GM12878 (cell line): ENCODE measurements at regions not wholly inside any gene's neighbourhood (a gene's known extent, or its start where the extent isn't known, plus 50 kb on each side); places are given as distances from the start of the nearest gene placed in this dataset.

Source experiments
- CREB1 ChIP-seq: IDR thresholded peaks from 2 replicates; pipeline ENCODE4 v1.6.1; 2012; ENCODE audit warnings: low read depth, mild to moderate bottlenecking, inconsistent platforms
- EGR1 ChIP-seq, 2 experiments: IDR thresholded peaks; 1 replicate in 1 of 2; 2 replicates in 1 of 2; pipeline ENCODE4 v1.6.1; 2011 to 2012; ENCODE audit warnings: low read depth in 2 of 2, low read length in 2 of 2, borderline replicate concordance in 1 of 2, mild to moderate bottlenecking in 1 of 2, moderate library complexity in 1 of 2
- EZH2 ChIP-seq: IDR thresholded peaks from 2 replicates; pipeline ENCODE4 v1.6.1; 2012; ENCODE audit warnings: low read depth, mild to moderate bottlenecking, control low read depth, inconsistent platforms, low read length, borderline replicate concordance; ENCODE audit not compliant: control insufficient read depth
- HCFC1 ChIP-seq: fragments of 150-350 bp; IDR thresholded peaks from 2 replicates; pipeline ENCODE4 v1.6.1; 2014; ENCODE audit warnings: low read length
- RB1 ChIP-seq: fragments of 450-650 bp; formaldehyde crosslinking; IDR thresholded peaks from 2 replicates; pipeline ENCODE4 v1.6.1; 2017; ENCODE audit warnings: mild to moderate bottlenecking, borderline replicate concordance
- SIN3A ChIP-seq: IDR thresholded peaks from 2 replicates; pipeline ENCODE4 v1.6.1; 2012; ENCODE audit warnings: low read depth, low read length, improper control_type of control experiment
- STAT1 ChIP-seq: fragments of 450-650 bp; conservative IDR thresholded peaks from 2 replicates; pipeline ENCODE4 v1.6.1; 2014; ENCODE audit warnings: antibody characterized with exemption, mild to moderate bottlenecking
- STAT3 ChIP-seq: IDR thresholded peaks from 2 replicates; pipeline ENCODE4 v1.6.1; 2011; ENCODE audit warnings: low read depth, low read length, improper control_type of control experiment
- TBL1XR1 ChIP-seq: IDR thresholded peaks from 2 replicates; pipeline ENCODE4 v1.6.1; 2012; ENCODE audit warnings: low read depth, low read length, improper control_type of control experiment
- TF ChIP-seq, protein P1 (sequence below), 3 experiments: IDR thresholded peaks in 2 of 3; conservative IDR thresholded peaks in 1 of 3; 2 replicates each; pipeline ENCODE4 v1.5.1; 2011; ENCODE audit warnings: low read depth in 3 of 3, low read length in 3 of 3, mild to moderate bottlenecking in 3 of 3, control low read depth in 2 of 3, moderate library complexity in 2 of 3, inconsistent platforms in 1 of 3, mixed read lengths in 1 of 3; ENCODE audit not compliant: control insufficient read depth in 2 of 3, insufficient read depth in 1 of 3; ENCODE audit errors: extremely low read depth in 1 of 3
- TF ChIP-seq, protein P2 (sequence below): fragments of 450-650 bp; IDR thresholded peaks from 2 replicates; pipeline ENCODE4 v1.6.1; 2017; ENCODE audit warnings: mild to moderate bottlenecking, low read depth, inconsistent platforms; ENCODE audit not compliant: poor library complexity, severe bottlenecking

DNA sequence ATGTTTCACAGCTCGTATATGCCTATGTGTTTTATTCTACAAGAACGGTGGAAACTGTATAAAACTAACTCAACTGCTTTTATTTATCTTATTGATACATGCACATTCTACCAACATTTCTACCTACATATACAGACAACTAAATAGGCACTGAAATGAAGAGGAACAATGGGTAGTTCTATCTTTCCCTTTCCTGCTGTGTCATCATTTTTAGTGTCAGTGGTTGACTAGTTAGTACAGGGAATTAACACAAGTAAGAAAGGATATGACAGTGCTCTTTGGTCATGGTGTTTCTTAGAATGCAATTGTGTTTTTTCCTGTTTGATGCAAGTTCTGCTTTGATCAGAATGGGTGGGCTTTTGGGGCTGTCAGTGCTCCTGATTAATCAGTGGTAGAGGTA, 293.8 kb upstream of the CTSO start:
- TF ChIP-seq CREB1: no peak
- TF ChIP-seq TBL1XR1: no peak
- TF ChIP-seq RB1: no peak
- TF ChIP-seq SIN3A: no peak
- no peak for TF ChIP-seq STAT1
- no peak for TF ChIP-seq STAT3
- TF ChIP-seq EZH2: no peak
- TF ChIP-seq, protein P1, sequence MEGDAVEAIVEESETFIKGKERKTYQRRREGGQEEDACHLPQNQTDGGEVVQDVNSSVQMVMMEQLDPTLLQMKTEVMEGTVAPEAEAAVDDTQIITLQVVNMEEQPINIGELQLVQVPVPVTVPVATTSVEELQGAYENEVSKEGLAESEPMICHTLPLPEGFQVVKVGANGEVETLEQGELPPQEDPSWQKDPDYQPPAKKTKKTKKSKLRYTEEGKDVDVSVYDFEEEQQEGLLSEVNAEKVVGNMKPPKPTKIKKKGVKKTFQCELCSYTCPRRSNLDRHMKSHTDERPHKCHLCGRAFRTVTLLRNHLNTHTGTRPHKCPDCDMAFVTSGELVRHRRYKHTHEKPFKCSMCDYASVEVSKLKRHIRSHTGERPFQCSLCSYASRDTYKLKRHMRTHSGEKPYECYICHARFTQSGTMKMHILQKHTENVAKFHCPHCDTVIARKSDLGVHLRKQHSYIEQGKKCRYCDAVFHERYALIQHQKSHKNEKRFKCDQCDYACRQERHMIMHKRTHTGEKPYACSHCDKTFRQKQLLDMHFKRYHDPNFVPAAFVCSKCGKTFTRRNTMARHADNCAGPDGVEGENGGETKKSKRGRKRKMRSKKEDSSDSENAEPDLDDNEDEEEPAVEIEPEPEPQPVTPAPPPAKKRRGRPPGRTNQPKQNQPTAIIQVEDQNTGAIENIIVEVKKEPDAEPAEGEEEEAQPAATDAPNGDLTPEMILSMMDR (IDR thresholded peaks at IDR 0.05 in 2 of 3, conservative IDR thresholded peaks at IDR 0.05 in 1 of 3; ENCODE audit: control insufficient read depth in 2 of 3, extremely low read depth in 1 of 3, insufficient read depth in 1 of 3, low read depth in 3 of 3, low read length in 3 of 3): no peak
- no peak for TF ChIP-seq HCFC1
- TF ChIP-seq, protein P2, sequence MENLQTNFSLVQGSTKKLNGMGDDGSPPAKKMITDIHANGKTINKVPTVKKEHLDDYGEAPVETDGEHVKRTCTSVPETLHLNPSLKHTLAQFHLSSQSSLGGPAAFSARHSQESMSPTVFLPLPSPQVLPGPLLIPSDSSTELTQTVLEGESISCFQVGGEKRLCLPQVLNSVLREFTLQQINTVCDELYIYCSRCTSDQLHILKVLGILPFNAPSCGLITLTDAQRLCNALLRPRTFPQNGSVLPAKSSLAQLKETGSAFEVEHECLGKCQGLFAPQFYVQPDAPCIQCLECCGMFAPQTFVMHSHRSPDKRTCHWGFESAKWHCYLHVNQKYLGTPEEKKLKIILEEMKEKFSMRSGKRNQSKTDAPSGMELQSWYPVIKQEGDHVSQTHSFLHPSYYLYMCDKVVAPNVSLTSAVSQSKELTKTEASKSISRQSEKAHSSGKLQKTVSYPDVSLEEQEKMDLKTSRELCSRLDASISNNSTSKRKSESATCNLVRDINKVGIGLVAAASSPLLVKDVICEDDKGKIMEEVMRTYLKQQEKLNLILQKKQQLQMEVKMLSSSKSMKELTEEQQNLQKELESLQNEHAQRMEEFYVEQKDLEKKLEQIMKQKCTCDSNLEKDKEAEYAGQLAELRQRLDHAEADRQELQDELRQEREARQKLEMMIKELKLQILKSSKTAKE: no peak
- TF ChIP-seq EGR1 (IDR thresholded peaks at IDR 0.05; ENCODE audit: borderline replicate concordance in 1 of 2, low read depth in 2 of 2, low read length in 2 of 2): no peak
